Activated CD4-positive, alpha-beta memory T cell treated with anti-CD3 and anti-CD28 coated beads for 36 hours (primary cell): ENCODE measurements at regions not wholly inside any gene's neighbourhood (a gene's known extent, or its start where the extent isn't known, plus 50 kb on each side); places are given as distances from the start of the nearest gene placed in this dataset.

Experiments used
- CTCF ChIA-PET: fragments of 350-600 bp; sonication (Branson Sonifier 250); formaldehyde crosslinking; loops from one replicate; lab custom pipeline; 2021; ENCODE audit warnings: antibody characterized with exemption, inconsistent platforms; lab: Charles Lee
- POLR2A ChIA-PET: fragments of 350-600 bp; sonication (Branson Sonifier 250); formaldehyde crosslinking; loops from one replicate; lab custom pipeline; 2021; ENCODE audit warnings: antibody characterized with exemption; lab: Charles Lee
- DNase-seq: peaks from one replicate; pipeline ENCODE4 v3.0.0-alpha.2; 2020
- H3K27ac Mint-ChIP-seq: one replicate; pipeline ENCODE4 v1.8.0; 2021; ENCODE audit warnings: mixed read lengths
- H3K27me3 Mint-ChIP-seq: one replicate; pipeline ENCODE4 v1.8.0; 2021; ENCODE audit warnings: mixed read lengths
- H3K36me3 Mint-ChIP-seq: one replicate; pipeline ENCODE4 v1.8.0; 2021; ENCODE audit warnings: mixed read lengths
- H3K4me1 Mint-ChIP-seq: one replicate; pipeline ENCODE4 v1.8.0; 2021; ENCODE audit warnings: low read depth, mixed read lengths
- H3K4me3 Mint-ChIP-seq: one replicate; pipeline ENCODE4 v1.8.0; 2021; ENCODE audit warnings: mild to moderate bottlenecking, mixed read lengths
- H3K9me3 Mint-ChIP-seq: one replicate; pipeline ENCODE4 v1.8.0; 2021; ENCODE audit warnings: mixed read lengths
- intact Hi-C: fragments of 100-400 bp; cut with micrococcal nuclease; formaldehyde crosslinking; loops from one replicate; pipeline ENCODE4 v1.15.1; 2023

DNA sequence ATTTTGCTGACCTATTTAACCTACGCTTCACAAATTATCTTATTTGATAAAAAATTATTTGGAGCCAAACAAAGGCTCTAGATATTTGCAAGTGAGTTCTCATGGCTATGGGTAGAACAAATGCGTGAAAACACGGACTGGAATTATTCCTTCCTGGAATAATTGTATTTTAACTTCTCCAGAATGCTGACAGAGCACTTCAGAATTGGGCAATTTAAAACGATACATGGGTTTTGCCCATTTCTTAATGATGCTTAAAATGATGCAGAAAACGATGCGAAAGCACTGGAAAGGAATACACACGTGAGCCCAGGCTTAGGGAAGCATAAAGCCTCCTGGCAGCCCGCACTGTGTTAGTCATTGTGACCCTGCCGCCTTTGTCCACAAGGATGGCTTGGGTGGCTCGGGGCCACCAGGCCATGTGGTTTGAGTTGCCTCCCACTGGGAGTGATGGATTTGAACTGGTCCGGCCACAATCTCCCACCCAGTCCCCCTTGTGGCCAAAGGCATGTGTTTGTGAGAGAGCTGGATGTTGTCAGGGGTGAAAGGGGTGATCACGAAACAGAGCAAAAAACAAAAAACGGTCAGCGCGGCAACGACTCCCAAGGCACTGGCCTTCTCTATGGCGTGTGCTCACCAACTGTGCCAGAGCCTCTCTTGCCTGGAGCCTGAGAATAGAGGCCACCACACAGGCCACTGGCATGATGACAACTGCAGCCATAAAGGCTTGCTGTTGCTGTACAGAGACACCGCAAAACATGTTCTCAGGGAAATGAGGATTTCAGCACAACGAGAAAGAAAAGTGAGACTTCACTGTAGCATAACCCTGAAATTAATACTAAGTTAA lies 234.2 kb upstream of the ADAMTS16 start:
- Mint-ChIP-seq H3K9me3 (peaks cover 4% of the 10 kb centered on the region), H3K4me1 (no peaks in the 10 kb centered on the region), H3K27ac (no peak overlapping the region), H3K36me3 (no peaks in the 10 kb centered on the region), H3K4me3 (no peak overlapping the region), H3K27me3 (no peaks in the 10 kb centered on the region)
- ChIA-PET POLR2A (no interaction called here), CTCF (no interaction called here)
- no peak for DNase-seq
- intact Hi-C loops = no loop called here

DNA sequence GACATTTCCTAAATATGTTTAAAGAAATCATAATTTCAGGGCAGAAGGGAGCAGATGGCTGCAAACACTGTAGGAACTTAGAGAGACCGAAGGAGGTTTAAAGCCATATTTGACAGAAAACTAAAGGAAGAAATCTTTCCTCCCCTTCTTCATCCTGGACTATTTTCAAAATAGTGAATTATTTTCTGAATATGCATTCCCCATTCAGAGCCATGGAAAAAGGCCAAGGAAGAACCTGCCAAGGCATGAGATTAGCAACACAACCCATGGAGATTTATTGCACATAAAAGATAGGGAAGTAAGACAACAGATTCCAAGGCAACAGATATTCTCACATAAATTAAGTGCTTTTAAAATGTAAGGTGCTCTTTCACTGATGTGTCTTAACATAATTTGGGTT lies 233.3 kb upstream of the ADAMTS16 start:
- no peaks in the 10 kb centered on the region for H3K4me1 Mint-ChIP-seq
- no peaks in the 10 kb centered on the region for H3K36me3 Mint-ChIP-seq
- H3K9me3 Mint-ChIP-seq = peaks cover 6% of the 10 kb centered on the region
- ChIA-PET CTCF (no interaction called here), POLR2A (no interaction called here)
- intact Hi-C loops = no loop called here
- no peak overlapping the region for H3K27ac Mint-ChIP-seq
- no peaks in the 10 kb centered on the region for H3K27me3 Mint-ChIP-seq
- DNase-seq = no peak
- no peak overlapping the region for H3K4me3 Mint-ChIP-seq

DNA sequence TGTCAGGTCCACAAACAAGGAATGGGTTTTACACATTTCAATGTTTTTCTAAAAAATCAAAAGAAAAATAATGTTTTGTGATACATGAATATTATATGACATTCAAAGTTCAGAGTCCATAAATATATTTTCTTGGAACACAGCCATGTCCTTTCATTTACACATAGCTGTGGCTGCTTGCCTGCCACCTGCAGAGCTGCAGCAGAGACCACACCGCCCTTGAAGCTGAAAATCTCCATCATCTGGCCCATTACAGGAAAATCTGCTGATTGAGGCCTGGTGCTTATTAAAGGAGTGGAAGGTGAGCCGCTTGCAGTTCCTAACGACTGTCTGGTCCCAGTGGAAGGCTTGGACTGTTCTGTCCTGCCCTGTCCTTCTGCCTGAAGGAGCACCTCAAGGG lies 232.6 kb upstream of the ADAMTS16 start:
- H3K27me3 Mint-ChIP-seq = no peaks in the 10 kb centered on the region
- intact Hi-C loops = no loop called here
- POLR2A ChIA-PET = no interaction called here

DNA sequence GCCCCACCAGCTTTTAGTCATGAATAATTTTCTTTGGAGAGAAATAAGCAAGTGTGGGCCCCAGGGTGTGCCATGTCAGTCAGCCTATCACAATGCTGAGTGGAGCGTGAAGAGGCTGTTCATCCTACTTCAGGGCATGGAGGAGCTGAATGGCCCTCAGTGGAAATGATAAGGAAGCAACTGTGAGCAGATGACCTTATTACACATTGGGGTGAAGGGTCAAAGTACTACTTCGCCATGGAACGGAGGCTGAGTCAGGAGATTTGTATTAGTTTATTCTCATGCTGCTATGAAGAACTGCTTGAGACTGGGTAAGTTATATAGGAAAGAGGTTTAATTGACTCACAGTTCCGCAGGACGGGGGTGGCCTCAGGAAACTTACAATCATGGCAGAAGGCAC lies 231.0 kb upstream of the ADAMTS16 start:
- peaks cover 6% of the 10 kb centered on the region for H3K9me3 Mint-ChIP-seq
- ChIA-PET POLR2A (no interaction called here), CTCF (no interaction called here)
- intact Hi-C loops = no loop called here
- no peaks in the 10 kb centered on the region for H3K27me3 Mint-ChIP-seq
- no peaks in the 10 kb centered on the region for H3K4me1 Mint-ChIP-seq
- DNase-seq = no peak
- H3K36me3 Mint-ChIP-seq = no peaks in the 10 kb centered on the region
- no peak overlapping the region for H3K4me3 Mint-ChIP-seq
- no peak overlapping the region for H3K27ac Mint-ChIP-seq

More for the DNA sequence above, 232.6 kb upstream of the ADAMTS16 start:
- DNase-seq = no peak
- H3K4me1 Mint-ChIP-seq = no peaks in the 10 kb centered on the region
- H3K36me3 Mint-ChIP-seq = no peaks in the 10 kb centered on the region
- CTCF ChIA-PET = no interaction called here
- peaks cover 6% of the 10 kb centered on the region for H3K9me3 Mint-ChIP-seq
- no peak overlapping the region for H3K27ac Mint-ChIP-seq
- H3K4me3 Mint-ChIP-seq = no peak overlapping the region

DNA sequence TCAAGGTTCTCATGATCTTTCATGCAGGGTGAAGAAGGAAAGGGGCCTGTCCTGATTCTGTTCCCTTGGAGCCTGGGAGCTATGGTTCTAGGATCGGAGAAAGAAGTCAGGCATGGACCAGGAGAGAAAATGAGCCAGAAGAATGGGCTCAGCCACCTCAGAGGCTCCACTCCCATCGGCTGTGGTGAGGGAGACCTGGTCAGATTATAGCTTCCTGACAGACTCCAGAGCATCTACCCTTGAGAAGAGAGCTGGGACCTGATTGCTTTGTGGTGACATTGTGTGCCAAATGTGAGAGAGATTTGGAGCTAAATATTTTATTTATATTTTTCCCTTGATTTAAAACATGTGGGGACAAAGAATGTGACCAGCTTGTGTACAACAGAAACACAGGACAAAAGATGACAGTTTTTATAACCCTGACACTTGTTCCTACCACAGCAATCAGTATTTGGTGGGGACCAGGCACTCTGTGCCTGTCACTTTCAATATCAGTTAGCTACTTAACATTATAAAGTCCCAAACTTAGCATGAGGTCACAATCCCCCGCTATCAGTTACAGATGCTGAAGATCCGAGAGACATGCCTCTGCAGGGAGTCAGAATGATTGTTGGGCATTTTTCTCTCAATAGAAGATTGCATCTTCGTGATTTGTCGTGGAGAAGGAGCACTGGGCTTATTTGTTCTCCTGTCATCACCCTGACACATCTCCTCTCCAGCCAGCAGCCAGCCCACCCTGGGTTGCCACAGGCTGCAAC lies 228.3 kb upstream of the ADAMTS16 start:
- no peaks in the 10 kb centered on the region for H3K27me3 Mint-ChIP-seq
- no peak overlapping the region for H3K4me3 Mint-ChIP-seq
- ChIA-PET POLR2A (no interaction called here), CTCF (interaction anchor here (0.6 kb wide), 1 partner anchor 898 kb away, joined by 3 read pairs; no protein-coding TSS in a partner anchor)
- H3K36me3 Mint-ChIP-seq = no peaks in the 10 kb centered on the region
- H3K4me1 Mint-ChIP-seq = no peaks in the 10 kb centered on the region
- peaks cover 6% of the 10 kb centered on the region for H3K9me3 Mint-ChIP-seq
- DNase-seq = no peak
- intact Hi-C loops = no loop called here
- no peak overlapping the region for H3K27ac Mint-ChIP-seq

DNA sequence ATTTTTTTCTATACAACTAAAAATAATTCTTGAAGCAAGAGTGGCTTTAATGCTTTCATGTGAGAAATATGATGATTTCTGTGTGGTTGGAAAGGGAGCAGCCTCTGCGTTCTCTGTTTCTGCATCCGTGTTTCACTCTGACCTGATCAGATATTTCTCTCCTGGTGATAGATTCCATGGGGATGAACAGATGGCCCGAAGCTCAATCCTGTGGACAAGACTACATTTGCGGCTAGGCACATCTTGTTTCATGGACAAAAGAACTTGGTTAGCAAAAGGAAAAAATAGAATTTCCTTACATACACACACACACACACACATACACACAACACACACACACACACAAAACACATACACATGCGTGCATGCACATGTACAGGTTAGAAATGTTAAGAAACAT lies 218.2 kb upstream of the ADAMTS16 start:
- intact Hi-C loops = no loop called here
- Mint-ChIP-seq H3K27me3 (no peaks in the 10 kb centered on the region), H3K9me3 (peaks cover 5% of the 10 kb centered on the region), H3K36me3 (no peaks in the 10 kb centered on the region), H3K4me3 (no peak overlapping the region), H3K4me1 (no peaks in the 10 kb centered on the region), H3K27ac (no peak overlapping the region)
- CTCF ChIA-PET = no interaction called here
- POLR2A ChIA-PET = no interaction called here
- DNase-seq = no peak

DNA sequence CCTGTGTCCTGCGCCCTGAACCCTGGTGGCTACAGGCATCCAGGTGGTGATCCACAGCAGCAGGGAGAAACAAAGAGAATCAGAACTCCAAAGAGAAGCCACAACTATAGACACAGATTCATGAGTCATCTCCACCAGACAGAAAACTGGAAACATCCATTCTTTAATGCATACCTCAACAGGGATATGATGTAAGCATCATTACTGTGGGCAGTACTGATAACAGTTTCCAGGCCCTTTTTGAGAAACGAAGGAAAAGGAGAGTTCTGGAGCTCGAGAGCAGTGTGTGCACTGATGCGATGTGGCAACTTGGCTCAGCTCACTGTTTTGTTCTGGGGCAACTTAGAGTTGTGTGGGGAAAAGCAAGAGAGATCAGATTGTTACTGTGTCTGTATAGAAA lies 215.6 kb upstream of the ADAMTS16 start:
- ChIA-PET CTCF (no interaction called here), POLR2A (no interaction called here)
- intact Hi-C loops = no loop called here
- no peaks in the 10 kb centered on the region for H3K27me3 Mint-ChIP-seq
- no peak overlapping the region for H3K4me3 Mint-ChIP-seq
- H3K27ac Mint-ChIP-seq = no peak overlapping the region
- no peak for DNase-seq
- H3K4me1 Mint-ChIP-seq = no peaks in the 10 kb centered on the region
- no peaks in the 10 kb centered on the region for H3K36me3 Mint-ChIP-seq
- H3K9me3 Mint-ChIP-seq = peaks cover 5% of the 10 kb centered on the region

DNA sequence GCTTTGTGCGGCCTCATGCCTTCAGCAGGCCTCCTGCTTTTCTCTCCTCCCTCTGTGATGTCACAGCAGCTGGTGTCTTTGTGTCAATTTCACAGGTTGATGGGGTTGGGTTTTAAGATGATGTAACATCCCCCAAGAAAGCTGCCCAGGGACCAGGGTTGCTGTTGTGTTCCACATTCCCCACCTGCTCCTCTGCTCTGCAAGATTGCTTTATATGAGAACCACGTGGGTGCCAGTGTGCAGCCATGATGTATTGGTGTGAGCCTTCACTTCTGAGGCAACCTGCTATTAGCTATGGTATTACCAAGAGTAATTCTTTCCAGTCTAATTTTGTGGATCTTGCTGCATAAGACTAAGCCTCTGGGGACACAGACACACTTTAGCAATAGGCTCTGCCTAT lies 213.0 kb upstream of the ADAMTS16 start:
- no peak overlapping the region for H3K4me3 Mint-ChIP-seq
- ChIA-PET CTCF (no interaction called here), POLR2A (no interaction called here)
- H3K36me3 Mint-ChIP-seq = no peaks in the 10 kb centered on the region
- no peak overlapping the region for H3K27ac Mint-ChIP-seq
- intact Hi-C loops = no loop called here
- peaks cover 6% of the 10 kb centered on the region for H3K9me3 Mint-ChIP-seq
- no peaks in the 10 kb centered on the region for H3K4me1 Mint-ChIP-seq
- DNase-seq = no peak
- H3K27me3 Mint-ChIP-seq = no peaks in the 10 kb centered on the region

DNA sequence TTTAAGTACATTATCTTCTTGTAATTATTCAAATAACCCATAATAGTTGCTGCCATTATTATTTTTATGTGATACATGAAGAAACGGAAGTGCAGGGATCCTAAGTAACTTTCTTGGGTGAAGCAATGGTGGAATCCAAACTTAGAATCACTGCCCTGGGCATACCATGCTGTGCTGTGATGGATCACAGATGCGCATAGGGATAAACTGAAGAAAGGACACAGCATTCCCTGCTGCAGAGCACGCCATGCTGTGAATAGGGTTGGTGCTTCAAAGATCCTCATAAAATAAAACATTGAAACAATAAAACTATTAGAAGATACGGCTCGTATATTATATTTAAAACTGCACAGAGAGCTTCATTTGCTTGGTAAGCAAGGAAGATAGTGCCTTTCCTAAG lies 211.7 kb upstream of the ADAMTS16 start:
- no peaks in the 10 kb centered on the region for H3K27me3 Mint-ChIP-seq
- no peak for DNase-seq
- H3K4me1 Mint-ChIP-seq = no peaks in the 10 kb centered on the region
- intact Hi-C loops = no loop called here
- POLR2A ChIA-PET = no interaction called here
- CTCF ChIA-PET = no interaction called here
- H3K4me3 Mint-ChIP-seq = no peak overlapping the region
- H3K27ac Mint-ChIP-seq = no peak overlapping the region
- H3K9me3 Mint-ChIP-seq = peaks cover 12% of the 10 kb centered on the region
- H3K36me3 Mint-ChIP-seq = no peaks in the 10 kb centered on the region

DNA sequence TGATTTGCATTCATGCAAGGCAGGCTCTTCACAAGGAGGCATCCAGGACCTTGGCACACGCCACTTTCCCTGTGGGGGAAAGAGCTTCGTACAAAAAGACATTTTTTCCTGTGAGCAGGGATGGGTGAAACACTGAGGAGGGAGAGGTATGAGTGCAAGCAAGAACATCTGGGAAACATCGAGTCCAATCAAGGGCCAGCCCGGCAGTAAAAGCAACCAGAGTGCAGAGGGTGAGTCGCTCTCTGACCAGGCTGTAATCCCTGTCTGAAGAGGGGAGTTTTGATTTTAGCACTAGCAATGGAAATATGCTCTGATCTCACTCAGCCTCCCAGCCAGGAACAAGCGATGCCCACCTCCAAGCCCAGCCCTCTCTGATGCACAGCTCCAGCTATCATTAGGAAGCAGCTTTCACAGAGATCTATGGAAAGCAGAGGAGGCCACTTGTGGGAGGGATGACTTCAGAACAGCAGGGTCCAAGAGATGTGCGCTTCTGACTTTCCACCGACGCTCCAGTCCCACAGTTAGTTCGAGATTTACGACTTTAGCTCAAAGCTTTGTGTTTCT lies 211.0 kb upstream of the ADAMTS16 start:
- intact Hi-C loops = no loop called here
- no peak overlapping the region for H3K4me3 Mint-ChIP-seq
- no peaks in the 10 kb centered on the region for H3K27me3 Mint-ChIP-seq
- no peaks in the 10 kb centered on the region for H3K4me1 Mint-ChIP-seq
- POLR2A ChIA-PET = no interaction called here
- CTCF ChIA-PET = interaction anchor here (0.5 kb wide), 1 partner anchor 57 kb away, joined by 3 read pairs; no protein-coding TSS in a partner anchor
- no peak overlapping the region for H3K27ac Mint-ChIP-seq
- peaks cover 15% of the 10 kb centered on the region for H3K9me3 Mint-ChIP-seq
- H3K36me3 Mint-ChIP-seq = no peaks in the 10 kb centered on the region
- DNase-seq = no peak

DNA sequence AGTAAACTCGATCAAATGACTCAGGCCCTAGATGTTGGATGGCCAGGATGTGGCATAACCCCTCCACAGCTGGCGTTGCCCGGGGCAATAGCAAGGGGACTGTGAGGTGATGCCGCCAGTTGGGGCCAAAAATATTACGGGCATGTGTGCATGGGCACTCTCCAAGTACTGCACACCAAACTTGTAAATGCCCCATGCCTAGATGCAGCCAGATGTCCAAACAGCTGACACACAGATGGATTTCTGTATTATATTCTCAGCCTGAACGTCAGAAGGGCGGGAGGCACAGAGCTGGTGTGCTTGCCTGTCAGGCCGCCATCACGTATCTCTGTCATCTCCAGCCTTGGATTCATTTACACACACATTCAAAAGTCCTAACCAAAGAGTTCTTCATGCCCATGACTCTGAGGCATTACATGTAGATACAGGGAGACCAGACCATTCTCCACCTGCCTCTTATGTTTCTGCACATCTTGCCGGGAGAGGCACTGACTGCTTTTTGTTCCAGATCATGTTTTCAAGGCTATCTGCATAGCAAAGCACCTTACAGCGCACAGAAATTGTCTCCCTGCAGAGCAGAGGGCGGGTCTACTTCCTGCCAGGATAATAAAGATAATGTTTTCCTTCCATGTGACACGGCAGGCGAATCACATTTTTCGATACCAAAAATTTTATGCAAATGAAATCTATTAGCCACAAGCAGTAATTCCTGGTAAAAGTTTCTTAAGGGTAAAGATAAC lies 200.9 kb upstream of the ADAMTS16 start:
- intact Hi-C loops = no loop called here
- DNase-seq = no peak
- ChIA-PET POLR2A (no interaction called here), CTCF (interaction anchor here (2.8 kb wide), 1 partner anchor 12 kb away, joined by 9 read pairs; no protein-coding TSS in a partner anchor)
- Mint-ChIP-seq H3K4me3 (no peak overlapping the region), H3K9me3 (no peaks in the 10 kb centered on the region), H3K27ac (no peak overlapping the region), H3K27me3 (no peaks in the 10 kb centered on the region), H3K4me1 (no peaks in the 10 kb centered on the region), H3K36me3 (no peaks in the 10 kb centered on the region)

DNA sequence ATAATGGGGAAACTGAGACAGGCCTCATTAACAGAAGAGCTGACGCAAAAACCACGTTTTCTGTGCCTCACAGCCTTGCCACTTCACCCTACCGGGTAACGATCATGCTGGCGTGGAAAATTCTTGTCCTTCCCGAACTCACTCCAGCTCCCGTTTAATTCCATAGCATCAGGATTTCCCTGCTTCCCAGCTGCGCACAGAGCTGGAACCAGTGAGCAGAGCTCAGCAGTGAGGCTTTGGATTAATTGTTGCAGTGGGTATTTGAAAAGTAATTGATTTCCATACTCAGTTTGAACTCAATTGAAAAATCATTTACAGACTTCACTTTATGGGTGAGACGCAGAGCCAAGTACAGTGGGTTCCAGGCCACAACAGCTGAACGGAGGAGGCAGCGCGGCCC lies 199.0 kb upstream of the ADAMTS16 start:
- Mint-ChIP-seq H3K27me3 (no peaks in the 10 kb centered on the region), H3K36me3 (no peaks in the 10 kb centered on the region), H3K9me3 (no peaks in the 10 kb centered on the region), H3K4me3 (no peak overlapping the region), H3K4me1 (no peaks in the 10 kb centered on the region), H3K27ac (no peak overlapping the region)
- intact Hi-C loops = no loop called here
- ChIA-PET POLR2A (no interaction called here), CTCF (interaction anchor here (1.7 to 2.8 kb wide), 2 partner anchors 10 to 62 kb away, joined by 5 to 9 read pairs; no protein-coding TSS in a partner anchor)
- DNase-seq = no peak
